ENCODE measurements at regions not wholly inside any gene's neighbourhood (a gene's known extent, or its start where the extent isn't known, plus 50 kb on each side); places are given as distances from the start of the nearest gene placed in this dataset.

DNA sequence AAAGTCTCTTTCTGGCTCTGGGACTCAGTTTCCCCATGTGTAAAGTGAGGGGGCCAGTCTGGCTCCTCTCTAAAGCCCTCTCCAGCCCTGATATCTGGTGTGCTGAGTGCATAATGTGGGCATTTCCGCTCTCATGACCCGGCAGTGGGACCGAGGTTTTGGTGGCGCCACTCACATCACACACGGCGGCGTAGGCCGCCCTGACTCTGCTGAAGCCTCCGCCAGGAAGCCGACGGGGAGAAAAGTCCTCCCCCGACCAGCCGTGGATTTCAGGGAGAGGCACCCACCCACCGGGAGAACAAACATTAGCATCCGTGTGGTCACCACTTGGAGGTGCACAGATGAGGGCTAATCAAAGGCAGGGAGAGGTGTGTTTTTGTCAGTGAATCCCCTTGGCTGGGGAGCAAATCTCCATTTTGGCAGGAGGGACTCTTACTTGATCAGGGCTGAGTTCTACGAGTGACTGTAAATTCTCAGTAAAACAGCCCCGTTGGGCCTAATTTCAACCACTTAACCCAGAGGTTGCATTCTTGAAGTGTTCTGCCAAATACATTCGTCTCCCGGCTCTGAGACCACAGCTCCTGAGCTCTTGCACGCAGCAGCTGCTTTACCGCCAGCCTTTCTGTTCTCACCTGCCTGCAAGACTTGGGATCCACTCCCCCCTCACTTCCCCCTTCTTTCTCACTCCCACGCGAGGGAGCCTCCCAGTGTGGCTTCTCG, 118.2 kb downstream of the FOXD2 start:
- Histone ChIP-seq H3K9me3 (no peaks in the 10 kb centered on the region), H3K27me3 (peaks cover 0 to 48% (median 19%) of the 10 kb centered on the region in 7 donors), H3K27ac (no peak overlapping the region), H3K36me3 (no peaks in the 10 kb centered on the region), H3K4me3 (no peak overlapping the region), H3K4me1 (peaks cover 0 to 6% (median 0%) of the 10 kb centered on the region in 9 donors)
- TF ChIP-seq, protein P1, sequence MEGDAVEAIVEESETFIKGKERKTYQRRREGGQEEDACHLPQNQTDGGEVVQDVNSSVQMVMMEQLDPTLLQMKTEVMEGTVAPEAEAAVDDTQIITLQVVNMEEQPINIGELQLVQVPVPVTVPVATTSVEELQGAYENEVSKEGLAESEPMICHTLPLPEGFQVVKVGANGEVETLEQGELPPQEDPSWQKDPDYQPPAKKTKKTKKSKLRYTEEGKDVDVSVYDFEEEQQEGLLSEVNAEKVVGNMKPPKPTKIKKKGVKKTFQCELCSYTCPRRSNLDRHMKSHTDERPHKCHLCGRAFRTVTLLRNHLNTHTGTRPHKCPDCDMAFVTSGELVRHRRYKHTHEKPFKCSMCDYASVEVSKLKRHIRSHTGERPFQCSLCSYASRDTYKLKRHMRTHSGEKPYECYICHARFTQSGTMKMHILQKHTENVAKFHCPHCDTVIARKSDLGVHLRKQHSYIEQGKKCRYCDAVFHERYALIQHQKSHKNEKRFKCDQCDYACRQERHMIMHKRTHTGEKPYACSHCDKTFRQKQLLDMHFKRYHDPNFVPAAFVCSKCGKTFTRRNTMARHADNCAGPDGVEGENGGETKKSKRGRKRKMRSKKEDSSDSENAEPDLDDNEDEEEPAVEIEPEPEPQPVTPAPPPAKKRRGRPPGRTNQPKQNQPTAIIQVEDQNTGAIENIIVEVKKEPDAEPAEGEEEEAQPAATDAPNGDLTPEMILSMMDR (IDR thresholded peaks at IDR 0.05): no peak
- 57 to 60% methylated on average over 24 of the region's 24 CpGs for WGBS, 2 donors
- ATAC-seq: no peak
- intact Hi-C loops (cut with DNase I): no loop called here
- no peak for DNase-seq

DNA sequence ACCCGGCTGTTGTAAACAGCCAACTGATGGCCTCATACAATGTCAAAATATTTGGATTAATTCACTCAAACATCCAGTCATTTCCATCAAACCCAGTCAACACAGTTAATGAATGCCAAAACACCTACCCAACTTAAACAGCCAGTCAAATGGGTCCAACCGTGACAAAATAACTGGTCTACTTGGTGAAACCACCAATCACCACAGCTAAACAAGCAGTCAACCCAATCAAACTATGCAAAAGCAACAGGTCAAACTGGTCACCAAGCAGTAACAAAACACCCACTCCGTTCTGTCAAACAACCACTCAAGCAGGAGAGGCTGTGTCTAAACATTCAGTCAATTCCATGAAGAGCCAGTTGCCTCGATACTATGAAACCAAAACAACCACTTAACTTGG, 119.2 kb downstream of the FOXD2 start:
- Histone ChIP-seq H3K4me1 (peaks cover 0 to 16% (median 4%) of the 10 kb centered on the region in 9 donors), H3K27me3 (peaks cover 0 to 45% (median 19%) of the 10 kb centered on the region in 7 donors), H3K9me3 (no peaks in the 10 kb centered on the region), H3K36me3 (no peaks in the 10 kb centered on the region), H3K4me3 (no peak overlapping the region), H3K27ac (no peak overlapping the region)
- ATAC-seq (no peak), DNase-seq (no peak)
- WGBS, 2 donors: 86 to 89% methylated on average over 4 of the region's 4 CpGs
- TF ChIP-seq, protein P1 (IDR thresholded peaks at IDR 0.05): no peak
- intact Hi-C loops (cut with DNase I): no loop called here

DNA sequence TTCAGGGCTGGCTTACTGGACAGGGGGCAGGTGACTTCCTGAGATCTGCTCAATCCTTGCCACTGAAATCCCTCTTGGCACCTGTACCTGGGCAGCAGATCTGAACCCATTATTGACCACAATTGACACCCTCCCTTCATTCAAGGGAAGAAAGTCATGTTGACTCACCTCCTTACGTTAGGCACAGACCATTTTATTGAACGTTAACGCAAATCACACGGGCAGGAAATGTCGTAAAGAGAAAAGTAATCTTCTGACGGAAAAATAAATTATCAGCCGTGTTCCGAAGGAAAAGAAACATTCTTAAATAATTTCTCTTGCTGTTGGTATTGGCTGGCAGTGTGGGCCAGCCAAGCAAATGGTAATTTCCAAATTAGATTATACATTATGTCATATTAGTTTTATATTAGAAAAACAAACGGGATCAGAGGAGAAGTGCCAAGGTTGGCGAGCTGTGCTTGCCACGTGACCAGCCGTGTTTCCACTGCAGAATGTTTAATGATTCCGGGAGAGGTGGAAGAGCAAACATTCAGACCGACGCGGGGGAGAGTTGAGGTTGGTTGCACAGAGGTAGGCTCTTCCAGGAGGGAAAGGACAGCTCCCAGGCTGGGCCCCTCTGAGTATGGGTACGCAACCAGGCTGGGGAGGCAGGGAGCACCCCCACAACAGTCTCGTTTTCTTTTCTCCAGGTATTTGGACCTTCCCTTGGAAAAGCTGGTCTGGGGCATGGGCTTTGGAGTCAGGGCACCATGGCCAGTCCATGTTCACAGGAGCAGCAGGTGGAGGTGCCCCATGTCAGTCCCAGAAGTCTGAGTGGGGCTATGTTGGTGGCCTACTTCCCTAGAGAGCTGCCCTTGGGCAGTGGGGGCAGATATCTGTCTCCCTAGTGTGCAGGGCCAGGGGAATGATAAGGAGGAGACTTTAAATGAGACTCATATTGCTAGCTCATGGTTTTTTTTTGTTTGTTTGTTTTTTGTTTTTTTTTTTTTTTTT, 121.1 kb downstream of the FOXD2 start:
- 76 to 83% methylated on average over 18 of the region's 18 CpGs for WGBS, 2 donors
- intact Hi-C loops (cut with DNase I): no loop called here
- H3K4me3 ChIP-seq: no peak overlapping the region
- DNase-seq (no peak), ATAC-seq (no peak)
- H3K27ac ChIP-seq: no peak overlapping the region
- H3K4me1 ChIP-seq: peaks cover 0 to 27% (median 7%) of the 10 kb centered on the region in 9 donors
- peaks cover 0 to 28% (median 13%) of the 10 kb centered on the region in 7 donors for H3K27me3 ChIP-seq
- no peaks in the 10 kb centered on the region for H3K36me3 ChIP-seq
- TF ChIP-seq, protein P1 (IDR thresholded peaks at IDR 0.05): no peak
- no peaks in the 10 kb centered on the region for H3K9me3 ChIP-seq

DNA sequence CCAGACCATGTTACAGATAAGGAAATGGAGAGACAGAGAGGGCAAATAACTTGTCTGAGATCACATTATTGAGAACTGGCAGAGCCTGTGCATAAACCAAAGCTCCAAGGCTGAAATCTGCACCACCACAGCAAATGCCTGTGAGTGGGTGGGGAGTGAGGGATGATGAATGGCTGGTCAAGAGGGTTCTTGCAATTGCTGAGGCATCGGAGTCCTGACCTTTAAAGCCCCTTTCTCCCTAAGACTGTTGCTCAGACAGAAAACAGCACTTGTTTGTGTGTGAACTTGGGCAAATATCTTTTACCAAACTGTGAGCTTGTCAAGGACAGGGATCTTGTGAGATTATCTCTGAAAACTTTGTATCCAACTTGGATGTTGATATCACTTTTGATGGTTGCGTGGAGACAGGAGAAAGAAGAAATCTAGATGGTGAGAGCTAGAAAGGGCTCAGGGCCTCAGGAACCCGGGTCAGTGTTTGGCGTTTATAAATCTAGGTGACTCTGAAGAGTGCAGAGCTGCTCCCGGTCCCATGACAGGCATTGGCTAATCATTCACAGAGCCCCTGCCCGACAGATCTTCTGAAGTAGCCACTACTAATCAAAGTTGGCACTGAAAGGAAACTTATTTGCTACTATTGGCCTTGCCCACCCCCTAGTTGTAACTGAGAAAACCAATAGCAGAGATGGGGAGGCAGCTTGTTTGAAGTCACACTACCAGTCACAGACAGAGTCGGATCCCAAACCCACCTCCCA, 122.3 kb downstream of the FOXD2 start:
- H3K9me3 ChIP-seq: no peaks in the 10 kb centered on the region
- WGBS, 2 donors: 63 to 70% methylated on average over 7 of the region's 7 CpGs

More for the DNA sequence above, 122.3 kb downstream of the FOXD2 start:
- Histone ChIP-seq H3K27me3 (peaks cover 0 to 19% (median 10%) of the 10 kb centered on the region in 7 donors), H3K4me1 (peaks cover 0 to 27% (median 7%) of the 10 kb centered on the region in 9 donors), H3K4me3 (no peak overlapping the region), H3K36me3 (no peaks in the 10 kb centered on the region), H3K27ac (no peak overlapping the region)
- intact Hi-C loops (cut with DNase I): no loop called here
- ATAC-seq (no peak), DNase-seq (no peak)
- TF ChIP-seq, protein P1 (IDR thresholded peaks at IDR 0.05): no peak

All from heart right ventricle (tissue), 16 donors.